GM23248 (cell line): ENCODE measurements at regions not wholly inside any gene's neighbourhood (a gene's known extent, or its start where the extent isn't known, plus 50 kb on each side); places are given as distances from the start of the nearest gene placed in this dataset.

Experiments
- DNase-seq: peaks from one replicate; pipeline ENCODE4 v3.0.0-alpha.2; 2015
- H2AFZ ChIP-seq: fragments of 200-600 bp; sonication (generic); 2 replicates; pipeline ENCODE4 v1.6.1; 2016; ENCODE audit warnings: antibody characterized with exemption
- H3F3A ChIP-seq: fragments of 200-600 bp; sonication (generic); 2 replicates; pipeline ENCODE4 v1.6.1; 2016; ENCODE audit warnings: mild to moderate bottlenecking, antibody characterized with exemption, mixed run types; ENCODE audit not compliant: insufficient read depth
- H3K27ac ChIP-seq: fragments of 200-600 bp; sonication (generic); 2 replicates; pipeline ENCODE4 v1.5.1; 2016; ENCODE audit warnings: mild to moderate bottlenecking
- H3K27me3 ChIP-seq: fragments of 200-600 bp; sonication (generic); replicated peaks from 2 replicates; pipeline ENCODE4 v1.6.1; 2016; ENCODE audit warnings: mild to moderate bottlenecking; ENCODE audit not compliant: insufficient read depth
- H3K36me3 ChIP-seq: fragments of 200-600 bp; sonication (generic); 2 replicates; pipeline ENCODE4 v1.6.1; 2016; ENCODE audit warnings: low read depth, mild to moderate bottlenecking
- H3K4me1 ChIP-seq: fragments of 200-600 bp; sonication (generic); 2 replicates; pipeline ENCODE4 v1.6.1; 2016; ENCODE audit warnings: mild to moderate bottlenecking; ENCODE audit not compliant: insufficient read depth
- H3K4me2 ChIP-seq: fragments of 200-600 bp; sonication (generic); one replicate; pipeline ENCODE4 v1.6.1; 2016; ENCODE audit warnings: mild to moderate bottlenecking; ENCODE audit not compliant: unreplicated experiment
- H3K4me3 ChIP-seq: fragments of 200-600 bp; sonication (generic); 2 replicates; pipeline ENCODE4 v1.5.1; 2016; ENCODE audit warnings: mild to moderate bottlenecking
- H3K79me2 ChIP-seq: fragments of 200-600 bp; sonication (generic); 2 replicates; pipeline ENCODE4 v1.6.1; 2016; ENCODE audit warnings: mild to moderate bottlenecking; ENCODE audit not compliant: insufficient read depth
- H3K9ac ChIP-seq: fragments of 200-600 bp; sonication (generic); 2 replicates; pipeline ENCODE4 v1.6.1; 2016; ENCODE audit warnings: mild to moderate bottlenecking
- H3K9me2 ChIP-seq: fragments of 200-600 bp; sonication (generic); 2 replicates; pipeline ENCODE4 v1.6.1; 2016; ENCODE audit warnings: mixed run types, mild to moderate bottlenecking, moderate library complexity; ENCODE audit not compliant: insufficient read depth
- H3K9me3 ChIP-seq: fragments of 200-600 bp; sonication (generic); one replicate; pipeline ENCODE4 v1.6.1; 2017; ENCODE audit warnings: low read depth
- H4K20me1 ChIP-seq: fragments of 200-600 bp; sonication (generic); 2 replicates; pipeline ENCODE4 v1.6.0; 2016; ENCODE audit not compliant: insufficient read depth
- EZH2 ChIP-seq: fragments of 200-600 bp; sonication (generic); IDR thresholded peaks from 2 replicates; pipeline ENCODE4 v1.6.1; 2018; ENCODE audit warnings: antibody characterized with exemption, mild to moderate bottlenecking; ENCODE audit not compliant: insufficient read depth, poor library complexity, severe bottlenecking
- EZH2phosphoT487 ChIP-seq: fragments of 200-600 bp; sonication (generic); IDR thresholded peaks from 2 replicates; pipeline ENCODE4 v1.6.1; 2018; ENCODE audit warnings: antibody characterized with exemption, moderate library complexity, mild to moderate bottlenecking, low read depth; ENCODE audit not compliant: insufficient read depth
- WGBS, 2 experiments: methylation state at CpG; one replicate each; pipeline ENCODE4 v1.1.6; 2015 to 2017; ENCODE audit warnings: low lambda C conversion rate in 2 of 2, low coverage in 1 of 2; ENCODE audit errors: missing lambda C conversion rate in 2 of 2; 5-methylcytosine and 5-hydroxymethylcytosine counted together
- in situ Hi-C: fragments of 300-500 bp; cut with MboI; formaldehyde crosslinking; loops from 2 replicates; pipeline ENCODE4 v1.15.0; 2020

DNA sequence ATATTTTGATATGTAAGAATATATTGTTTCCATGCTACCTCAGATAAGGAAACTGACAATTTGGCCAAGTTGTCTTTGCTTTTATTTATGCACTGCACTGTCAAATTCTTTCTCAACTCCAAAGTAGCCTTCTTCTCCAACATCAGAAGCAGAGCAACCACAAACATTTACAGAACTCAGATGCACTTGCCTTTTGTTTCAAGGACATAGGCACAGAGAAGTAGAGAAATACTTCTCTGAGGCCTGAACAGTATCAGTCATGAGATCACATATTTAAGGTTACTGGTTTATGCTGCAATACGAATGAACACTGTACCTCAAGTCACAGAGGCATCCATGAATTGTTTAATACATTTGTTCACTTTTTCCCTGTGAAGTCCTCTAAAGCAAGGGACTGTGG, 606.1 kb upstream of the SLIT2 start:
- H4K20me1 ChIP-seq: no peaks in the 10 kb centered on the region
- no peaks in the 10 kb centered on the region for H3K27me3 ChIP-seq
- in situ Hi-C loops: no loop called here
- no peaks in the 10 kb centered on the region for H3F3A ChIP-seq
- no peak for DNase-seq
- no peaks in the 10 kb centered on the region for H3K79me2 ChIP-seq
- no peak overlapping the region for H3K9ac ChIP-seq
- H3K4me1 ChIP-seq: no peaks in the 10 kb centered on the region
- TF ChIP-seq EZH2 (no peak), EZH2phosphoT487 (no peak)
- H3K4me2 ChIP-seq: no peak overlapping the region
- no peak overlapping the region for H3K4me3 ChIP-seq
- no peak overlapping the region for H3K27ac ChIP-seq
- H3K9me2 ChIP-seq: no peaks in the 10 kb centered on the region
- H3K9me3 ChIP-seq: no peaks in the 10 kb centered on the region
- no peaks in the 10 kb centered on the region for H3K36me3 ChIP-seq
- 38 to 50% methylated on average over 1 of the region's 1 CpG for WGBS, 2 experiments
- no peak overlapping the region for H2AFZ ChIP-seq

DNA sequence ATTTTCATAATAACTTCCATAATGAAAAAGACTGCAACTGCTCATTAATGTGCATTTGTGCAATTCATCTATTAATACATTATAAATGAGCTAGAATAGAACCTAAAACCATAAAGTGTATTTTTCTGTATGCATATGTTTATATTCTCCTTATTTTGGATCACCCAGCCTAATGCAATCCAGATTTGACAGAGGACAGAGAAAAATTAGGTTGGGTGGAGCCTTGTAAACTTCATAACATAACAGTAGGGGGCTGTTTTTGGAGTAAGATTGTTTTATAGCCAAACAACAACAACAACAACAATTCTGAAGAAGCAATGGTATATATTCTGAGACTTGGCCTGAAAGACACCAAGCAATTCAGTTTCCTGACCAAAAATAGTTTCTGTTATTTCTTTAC, 615.3 kb upstream of the SLIT2 start:
- in situ Hi-C loops: no loop called here
- Histone ChIP-seq H3K9me2 (no peaks in the 10 kb centered on the region), H3K4me3 (no peak overlapping the region), H3K27me3 (no peaks in the 10 kb centered on the region), H3K9me3 (no peaks in the 10 kb centered on the region), H2AFZ (0 out of 2 replicates have a peak overlapping the region, but pooled peaks have one; percentile 4), H3F3A (no peaks in the 10 kb centered on the region), H3K27ac (no peak overlapping the region), H3K36me3 (no peaks in the 10 kb centered on the region), H3K9ac (no peak overlapping the region), H3K4me2 (no peak overlapping the region), H4K20me1 (no peaks in the 10 kb centered on the region), H3K4me1 (peaks cover 8% of the 10 kb centered on the region; the same call in 1 of the 2 replicates), H3K79me2 (no peaks in the 10 kb centered on the region)
- TF ChIP-seq EZH2 (no peak), EZH2phosphoT487 (no peak)
- peak; percentile 4 for DNase-seq

DNA sequence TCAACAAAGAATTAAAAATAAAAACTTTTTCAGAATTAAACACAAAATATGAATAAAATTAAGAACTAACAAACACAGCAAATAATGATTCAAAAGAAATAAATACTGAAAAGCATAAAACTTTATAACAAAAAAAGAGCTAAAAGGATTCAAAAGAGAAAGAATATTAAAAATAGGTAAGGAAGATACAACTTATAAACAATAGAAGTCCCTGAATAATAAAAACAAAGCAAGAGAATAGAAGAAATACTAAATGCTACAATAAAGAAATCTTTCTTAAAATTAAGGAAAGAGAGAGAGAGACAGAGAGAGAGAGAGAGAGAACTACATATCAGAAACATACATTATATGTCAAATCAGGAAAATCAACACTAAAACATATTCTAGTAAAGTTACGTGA, 619.9 kb upstream of the SLIT2 start:
- Histone ChIP-seq H3K9ac (no peak overlapping the region), H3K9me3 (no peaks in the 10 kb centered on the region), H2AFZ (no peak overlapping the region), H3K36me3 (no peaks in the 10 kb centered on the region), H3K9me2 (no peaks in the 10 kb centered on the region), H4K20me1 (no peaks in the 10 kb centered on the region), H3K27me3 (no peaks in the 10 kb centered on the region), H3K4me2 (no peak overlapping the region), H3K4me1 (peaks cover 7% of the 10 kb centered on the region; the same call in 1 of the 2 replicates), H3F3A (no peaks in the 10 kb centered on the region), H3K27ac (no peak overlapping the region), H3K79me2 (no peaks in the 10 kb centered on the region), H3K4me3 (no peak overlapping the region)
- TF ChIP-seq EZH2: no peak
- no peak for TF ChIP-seq EZH2phosphoT487
- in situ Hi-C loops: no loop called here
- DNase-seq: no peak
- WGBS, 2 experiments: 75 to 86% methylated on average over 1 of the region's 1 CpG

DNA sequence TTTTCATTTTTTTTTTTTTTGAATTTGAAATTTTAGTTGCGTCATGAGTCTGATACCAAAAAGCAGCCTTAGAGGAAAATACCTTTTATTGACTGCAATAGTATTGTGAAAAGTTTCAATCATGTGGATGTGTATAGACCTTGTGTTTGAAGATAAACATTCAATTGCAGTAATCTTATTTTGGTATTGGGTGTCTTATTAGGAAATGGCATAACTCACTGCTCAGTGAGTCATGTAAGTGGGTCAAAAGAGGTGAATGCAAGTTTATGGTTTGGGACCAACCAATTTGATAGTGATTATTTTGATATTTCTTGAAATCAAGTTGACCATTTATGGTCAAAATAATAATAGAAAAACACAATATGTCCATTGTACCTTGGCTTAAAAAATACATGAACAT, 627.8 kb upstream of the SLIT2 start:
- no peak overlapping the region for H3K9ac ChIP-seq
- no peaks in the 10 kb centered on the region for H3K36me3 ChIP-seq
- no peaks in the 10 kb centered on the region for H3K79me2 ChIP-seq
- no peaks in the 10 kb centered on the region for H3K9me3 ChIP-seq
- H2AFZ ChIP-seq: no peak overlapping the region
- no peaks in the 10 kb centered on the region for H3K27me3 ChIP-seq
- WGBS, 2 experiments: 100% methylated on average over 1 of the region's 1 CpG
- no peak overlapping the region for H3K4me3 ChIP-seq
- H4K20me1 ChIP-seq: no peaks in the 10 kb centered on the region
- in situ Hi-C loops: no loop called here
- H3K27ac ChIP-seq: no peak overlapping the region
- H3K9me2 ChIP-seq: no peaks in the 10 kb centered on the region
- H3F3A ChIP-seq: no peaks in the 10 kb centered on the region
- H3K4me1 ChIP-seq: no peaks in the 10 kb centered on the region
- peak; percentile 12 for DNase-seq
- H3K4me2 ChIP-seq: no peak overlapping the region
- no peak for TF ChIP-seq EZH2

DNA sequence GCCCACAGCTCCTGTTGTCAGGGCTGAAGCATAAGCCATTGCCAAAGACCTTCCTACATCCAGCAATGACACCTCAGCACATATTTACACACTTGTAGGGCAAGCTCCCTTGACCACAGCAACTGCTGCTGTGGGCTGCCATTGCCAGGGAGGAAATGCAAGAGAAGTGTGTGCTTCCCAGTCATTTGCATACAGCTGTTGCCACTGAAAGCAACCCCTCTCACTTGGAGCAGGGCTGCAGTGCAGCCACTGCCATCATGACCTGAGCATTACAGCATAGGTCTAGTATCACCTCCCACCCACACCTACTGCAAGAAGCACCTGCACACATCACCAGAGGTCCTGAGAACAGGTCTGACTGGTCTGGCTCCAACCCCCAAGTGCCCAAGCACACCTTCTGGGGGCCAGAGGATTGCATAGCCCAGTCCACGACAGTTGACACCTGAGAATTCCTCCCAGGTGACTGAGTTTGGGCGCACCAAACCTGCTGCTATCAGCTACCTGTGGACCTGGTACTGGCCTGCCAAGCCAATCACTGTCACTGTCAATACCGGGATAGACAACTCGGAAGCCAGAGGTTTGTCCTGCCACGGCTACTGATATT, 636.5 kb upstream of the SLIT2 start:
- no peaks in the 10 kb centered on the region for H4K20me1 ChIP-seq
- no peak overlapping the region for H2AFZ ChIP-seq
- H3K27me3 ChIP-seq: no peaks in the 10 kb centered on the region
- no peak overlapping the region for H3K9ac ChIP-seq
- no peak for DNase-seq
- TF ChIP-seq EZH2: no peak
- TF ChIP-seq EZH2phosphoT487: no peak
- in situ Hi-C loops: no loop called here
- H3K9me2 ChIP-seq: no peaks in the 10 kb centered on the region
- H3K9me3 ChIP-seq: no peaks in the 10 kb centered on the region
- H3K79me2 ChIP-seq: no peaks in the 10 kb centered on the region
- H3K4me1 ChIP-seq: no peaks in the 10 kb centered on the region
- no peak overlapping the region for H3K4me3 ChIP-seq
- no peak overlapping the region for H3K27ac ChIP-seq
- WGBS, 2 experiments: 78 to 83% methylated on average over 5 of the region's 5 CpGs
- H3K36me3 ChIP-seq: no peaks in the 10 kb centered on the region
- no peak overlapping the region for H3K4me2 ChIP-seq
- H3F3A ChIP-seq: no peaks in the 10 kb centered on the region
